ENCODE measurements at regions not wholly inside any gene's neighbourhood (a gene's known extent, or its start where the extent isn't known, plus 50 kb on each side); places are given as distances from the start of the nearest gene placed in this dataset.

DNA sequence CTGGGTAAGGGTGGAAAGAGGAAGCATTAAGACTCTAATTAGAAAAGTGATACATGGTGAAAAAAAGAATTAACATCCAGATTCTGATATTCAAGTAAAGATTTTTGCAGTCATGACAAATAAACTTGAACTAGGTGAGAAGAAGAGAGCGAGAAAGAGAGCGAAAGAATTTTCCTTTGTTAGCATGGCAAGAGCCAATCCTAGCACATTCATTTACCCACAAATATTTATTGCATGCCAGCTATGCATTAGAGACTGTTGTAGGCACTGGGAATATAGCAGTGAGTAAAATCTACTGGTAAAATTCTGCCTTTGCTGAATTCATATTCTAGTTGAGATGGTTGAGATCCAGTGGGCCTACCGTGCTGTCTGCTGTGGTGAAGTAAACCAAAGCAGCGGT is 177.9 kb upstream of the DPH6 start:
- Histone ChIP-seq H3K4me3 (no peak overlapping the region), H3K4me1 (no peaks in the 10 kb centered on the region), H3K27ac (no peak overlapping the region), H3K9me3 (no peaks in the 10 kb centered on the region), H3K4me2 (no peak overlapping the region)
- no peak for ATAC-seq
- ChIA-PET POLR2A (no interaction called here), CTCF (no interaction called here)
- DNase-seq (ENCODE audit: low read depth in 1 of 2, low spot score in 1 of 2) = no peak
- WGBS (ENCODE audit: missing lambda C conversion rate) = 91% methylated on average over 4 of the region's 4 CpGs
- no peak for FAIRE-seq
- no peak for TF ChIP-seq FOSL2 (IDR thresholded peaks at IDR 0.05)
- no peak for TF ChIP-seq FOSL2 (CRISPR knock-in tag; IDR thresholded peaks at IDR 0.05)
- TF ChIP-seq ZFP36 (IDR thresholded peaks at IDR 0.05; ENCODE audit: borderline replicate concordance, partially characterized antibody) = no peak
- TF ChIP-seq TFCP2L1 (CRISPR knock-in tag; IDR thresholded peaks at IDR 0.05) = no peak
- TF ChIP-seq RAD21 (conservative IDR thresholded peaks at IDR 0.05 in 1 of 2, IDR thresholded peaks at IDR 0.05 in 1 of 2) = no peak
- no peak for TF ChIP-seq HDAC2 (IDR thresholded peaks at IDR 0.05)
- TF ChIP-seq EHMT2 (IDR thresholded peaks at IDR 0.05; ENCODE audit: low read depth) = no peak
- TF ChIP-seq, protein P1, sequence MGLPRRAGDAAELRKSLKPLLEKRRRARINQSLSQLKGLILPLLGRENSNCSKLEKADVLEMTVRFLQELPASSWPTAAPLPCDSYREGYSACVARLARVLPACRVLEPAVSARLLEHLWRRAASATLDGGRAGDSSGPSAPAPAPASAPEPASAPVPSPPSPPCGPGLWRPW (IDR thresholded peaks at IDR 0.05) = no peak
- no peak for TF ChIP-seq POLR2A (IDR thresholded peaks at IDR 0.05; ENCODE audit: low read length)
- TF ChIP-seq, protein P2, sequence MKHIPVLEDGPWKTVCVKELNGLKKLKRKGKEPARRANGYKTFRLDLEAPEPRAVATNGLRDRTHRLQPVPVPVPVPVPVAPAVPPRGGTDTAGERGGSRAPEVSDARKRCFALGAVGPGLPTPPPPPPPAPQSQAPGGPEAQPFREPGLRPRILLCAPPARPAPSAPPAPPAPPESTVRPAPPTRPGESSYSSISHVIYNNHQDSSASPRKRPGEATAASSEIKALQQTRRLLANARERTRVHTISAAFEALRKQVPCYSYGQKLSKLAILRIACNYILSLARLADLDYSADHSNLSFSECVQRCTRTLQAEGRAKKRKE (CRISPR knock-in tag; IDR thresholded peaks at IDR 0.05; ENCODE audit: low read depth) = no peak
- TF ChIP-seq CHD2 (IDR thresholded peaks at IDR 0.05; ENCODE audit: low read length, partially characterized antibody) = no peak
- TF ChIP-seq RARB (CRISPR knock-in tag; IDR thresholded peaks at IDR 0.05) = no peak

DNA sequence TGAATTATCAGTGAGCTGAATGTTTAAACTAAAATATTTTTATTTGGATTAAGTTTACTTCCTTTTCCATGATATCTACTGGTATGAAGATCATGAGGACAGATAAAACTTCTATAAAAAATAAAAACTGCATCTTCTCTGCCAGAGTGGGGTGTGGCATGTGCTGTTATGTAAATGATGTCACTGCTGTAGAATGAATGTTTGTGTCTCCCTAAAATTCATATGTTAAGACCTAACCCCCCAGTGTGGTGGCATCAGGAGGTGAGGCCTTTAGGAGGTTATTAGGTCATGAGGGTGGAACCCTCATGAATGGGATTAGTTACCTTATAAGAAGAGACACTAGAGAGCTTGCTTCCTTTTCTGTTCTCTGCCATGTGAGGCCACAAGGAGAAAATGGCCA is 178.7 kb upstream of the DPH6 start:
- no peak for ATAC-seq
- ChIA-PET POLR2A (no interaction called here), CTCF (no interaction called here)
- Histone ChIP-seq H3K4me1 (no peaks in the 10 kb centered on the region), H3K27ac (no peak overlapping the region), H3K4me3 (no peak overlapping the region), H3K4me2 (no peak overlapping the region), H3K9me3 (no peaks in the 10 kb centered on the region)
- DNase-seq (ENCODE audit: low read depth in 1 of 2, low spot score in 1 of 2) = no peak
- TF ChIP-seq FOSB (CRISPR knock-in tag; IDR thresholded peaks at IDR 0.05) (no peak), ZNF302 (CRISPR knock-in tag; IDR thresholded peaks at IDR 0.05) (no peak), TP53 (CRISPR knock-in tag; IDR thresholded peaks at IDR 0.05) (no peak), JUN (IDR thresholded peaks at IDR 0.05) (no peak), PHF8 (IDR thresholded peaks at IDR 0.05; ENCODE audit: borderline replicate concordance, low read depth) (no peak), ZSCAN20 (CRISPR knock-in tag; IDR thresholded peaks at IDR 0.05) (no peak)
- FAIRE-seq = no peak

DNA sequence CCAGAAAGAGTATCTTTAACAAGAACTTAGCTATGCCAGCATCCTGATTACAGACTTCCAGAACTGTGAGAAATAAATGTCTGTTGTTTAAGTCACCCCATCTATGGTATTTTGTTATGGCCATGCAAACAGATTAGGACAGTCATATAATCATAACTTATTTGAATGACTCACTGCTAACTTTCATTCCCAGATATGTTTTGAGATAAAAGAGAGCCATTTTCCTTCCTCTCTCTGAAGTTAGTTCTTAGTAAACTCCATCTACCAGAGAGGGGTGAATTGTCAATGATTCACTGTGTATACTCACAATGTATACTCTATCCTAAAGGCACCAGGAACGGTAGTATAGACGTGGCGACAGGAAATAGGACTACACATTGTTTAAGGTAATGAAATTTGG is 179.4 kb upstream of the DPH6 start:
- FAIRE-seq = no peak
- H3K4me3 ChIP-seq = no peak overlapping the region
- ATAC-seq = no peak
- H3K9me3 ChIP-seq = no peaks in the 10 kb centered on the region
- WGBS (ENCODE audit: missing lambda C conversion rate) = 55% methylated on average over 3 of the region's 3 CpGs
- CTCF ChIA-PET = no interaction called here
- H3K4me1 ChIP-seq = no peaks in the 10 kb centered on the region
- TF ChIP-seq, protein P2 (CRISPR knock-in tag; IDR thresholded peaks at IDR 0.05; ENCODE audit: low read depth) = no peak
- no peak for TF ChIP-seq POLR2AphosphoS2 (conservative IDR thresholded peaks at IDR 0.05; ENCODE audit: low read length)
- TF ChIP-seq ZFP36 (IDR thresholded peaks at IDR 0.05; ENCODE audit: borderline replicate concordance, partially characterized antibody) = no peak
- TF ChIP-seq JUNB (IDR thresholded peaks at IDR 0.05) = no peak
- no peak overlapping the region for H3K27ac ChIP-seq
- POLR2A ChIA-PET = no interaction called here
- no peak overlapping the region for H3K4me2 ChIP-seq
- no peak for DNase-seq (ENCODE audit: low read depth in 1 of 2, low spot score in 1 of 2)

DNA sequence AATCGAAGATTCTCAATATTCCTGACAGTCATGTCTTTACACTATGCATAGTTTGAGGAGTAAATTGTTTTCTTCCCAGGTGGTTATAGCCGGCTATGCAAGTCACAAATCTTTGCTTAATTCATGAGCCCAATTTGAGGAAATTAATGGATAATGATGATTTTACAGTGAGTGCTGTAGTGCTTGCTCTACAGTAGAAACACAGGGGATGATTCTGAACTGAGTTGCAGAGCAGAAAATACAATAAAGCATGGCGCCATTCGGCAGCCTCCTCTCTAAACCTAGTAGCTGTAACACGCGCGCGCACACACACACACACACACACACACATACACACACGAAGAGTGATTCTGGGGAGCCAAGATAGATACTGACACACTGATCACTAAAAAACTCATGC is 181.7 kb upstream of the DPH6 start:
- CTCF ChIA-PET = no interaction called here
- no peak for TF ChIP-seq HEYL (CRISPR knock-in tag; IDR thresholded peaks at IDR 0.05)
- TF ChIP-seq CBX8 (IDR thresholded peaks at IDR 0.05) = no peak
- TF ChIP-seq RAD21 (conservative IDR thresholded peaks at IDR 0.05 in 1 of 2, IDR thresholded peaks at IDR 0.05 in 1 of 2) = no peak
- no peak for TF ChIP-seq ESRRA (IDR thresholded peaks at IDR 0.05; ENCODE audit: borderline replicate concordance, low read length)
- no peak for TF ChIP-seq CEBPB (IDR thresholded peaks at IDR 0.05)
- TF ChIP-seq, protein P3, sequence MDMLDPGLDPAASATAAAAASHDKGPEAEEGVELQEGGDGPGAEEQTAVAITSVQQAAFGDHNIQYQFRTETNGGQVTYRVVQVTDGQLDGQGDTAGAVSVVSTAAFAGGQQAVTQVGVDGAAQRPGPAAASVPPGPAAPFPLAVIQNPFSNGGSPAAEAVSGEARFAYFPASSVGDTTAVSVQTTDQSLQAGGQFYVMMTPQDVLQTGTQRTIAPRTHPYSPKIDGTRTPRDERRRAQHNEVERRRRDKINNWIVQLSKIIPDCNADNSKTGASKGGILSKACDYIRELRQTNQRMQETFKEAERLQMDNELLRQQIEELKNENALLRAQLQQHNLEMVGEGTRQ (IDR thresholded peaks at IDR 0.05) = no peak
- no peak for TF ChIP-seq RNF2 (IDR thresholded peaks at IDR 0.05; ENCODE audit: borderline replicate concordance, low read depth)
- TF ChIP-seq HOXB13 (CRISPR knock-in tag; IDR thresholded peaks at IDR 0.05; ENCODE audit: low read depth) = no peak
- no peak for TF ChIP-seq RARB (CRISPR knock-in tag; IDR thresholded peaks at IDR 0.05)
- no peak for TF ChIP-seq NR3C1 (IDR thresholded peaks at IDR 0.05)
- TF ChIP-seq ELK1 (IDR thresholded peaks at IDR 0.05; ENCODE audit: low read depth, low read length) = no peak
- no peak for TF ChIP-seq SMC3 (IDR thresholded peaks at IDR 0.05)
- no peak for TF ChIP-seq NPAS2 (CRISPR knock-in tag; IDR thresholded peaks at IDR 0.05; ENCODE audit: borderline replicate concordance)
- no peak for TF ChIP-seq KDM1A (IDR thresholded peaks at IDR 0.05; ENCODE audit: low read depth)
- TF ChIP-seq BHLHE40 (IDR thresholded peaks at IDR 0.05; ENCODE audit: low read depth, low read length) = no peak

More for the DNA sequence above, 181.7 kb upstream of the DPH6 start:
- FAIRE-seq (no peak), ATAC-seq (no peak), DNase-seq (ENCODE audit: low read depth in 1 of 2, low spot score in 1 of 2) (no peak)
- Histone ChIP-seq H3K4me3 (no peak overlapping the region), H3K4me1 (no peaks in the 10 kb centered on the region), H3K27ac (no peak overlapping the region), H3K9me3 (no peaks in the 10 kb centered on the region), H3K4me2 (no peak overlapping the region)
- 54% methylated on average over 8 of the region's 9 CpGs for WGBS (ENCODE audit: missing lambda C conversion rate)
- POLR2A ChIA-PET = no interaction called here
